HepG2 (cell line): ENCODE measurements at regions not wholly inside any gene's neighbourhood (a gene's known extent, or its start where the extent isn't known, plus 50 kb on each side); places are given as distances from the start of the nearest gene placed in this dataset.
A peak's percentile ranks its signal among the peaks of the same experiment; 100 is the strongest.

Experiments used
- ATF2 ChIP-seq: sonication (generic); formaldehyde crosslinking; IDR thresholded peaks from 2 replicates; pipeline ENCODE4 v1.4.0; 2020; ENCODE audit warnings: missing genetic modification reagents
- CBX1 ChIP-seq: IDR thresholded peaks from one replicate; pipeline ENCODE4 v1.6.1; 2016; ENCODE audit warnings: antibody characterized with exemption, low read depth
- CEBPG ChIP-seq: IDR thresholded peaks from 2 replicates; pipeline ENCODE4 v1.6.1; 2016
- PLRG1 ChIP-seq: fragments of 450-650 bp; conservative IDR thresholded peaks from 2 replicates; pipeline ENCODE4 v1.6.1; 2016
- POLR2G ChIP-seq: fragments of 200-400 bp; formaldehyde crosslinking; IDR thresholded peaks from 2 replicates; pipeline ENCODE4 v1.6.1; 2018; ENCODE audit warnings: mild to moderate bottlenecking, low read depth, low read length, moderate library complexity
- PRDM10 ChIP-seq: sonication (generic); formaldehyde crosslinking; IDR thresholded peaks from 2 replicates; pipeline ENCODE4 v1.4.0; 2020; ENCODE audit warnings: low read depth, missing genetic modification reagents
- RARG ChIP-seq: sonication (generic); formaldehyde crosslinking; IDR thresholded peaks from 2 replicates; pipeline ENCODE4 v1.4.0; 2020; ENCODE audit warnings: low read depth, mild to moderate bottlenecking, missing genetic modification reagents
- TCF12 ChIP-seq, 2 experiments: fragments of 450-650 bp in 1 of 2; sonication (generic) in 1 of 2; formaldehyde crosslinking in 1 of 2; IDR thresholded peaks; 2 replicates each; pipeline versions ENCODE4 v1.6.1 to v1.8.0; 2017 to 2022; ENCODE audit warnings: antibody characterized with exemption in 1 of 2, mild to moderate bottlenecking in 1 of 2, missing genetic modification reagents in 1 of 2, moderate library complexity in 1 of 2
- TSC22D2 ChIP-seq: sonication (generic); formaldehyde crosslinking; IDR thresholded peaks from 2 replicates; pipeline ENCODE4 v1.5.1; 2020; ENCODE audit warnings: missing genetic modification reagents, mild to moderate bottlenecking, borderline replicate concordance
- ZBTB40 ChIP-seq, 2 experiments: fragments of 450-650 bp in 1 of 2; sonication (generic) in 1 of 2; formaldehyde crosslinking in 1 of 2; IDR thresholded peaks; 2 replicates each; pipeline versions ENCODE4 v1.6.1 to v1.8.0; 2016 to 2022; ENCODE audit warnings: antibody characterized with exemption in 1 of 2, mild to moderate bottlenecking in 1 of 2, missing genetic modification reagents in 1 of 2
- ZNF224 ChIP-seq: sonication (generic); formaldehyde crosslinking; IDR thresholded peaks from 2 replicates; pipeline ENCODE4 v1.5.0; 2020; ENCODE audit warnings: mild to moderate bottlenecking, missing genetic modification reagents
- ZNF256 ChIP-seq: sonication (generic); formaldehyde crosslinking; conservative IDR thresholded peaks from 2 replicates; pipeline ENCODE4 v1.4.0; 2020; ENCODE audit warnings: missing genetic modification reagents
- ZSCAN9 ChIP-seq: IDR thresholded peaks from 2 replicates; pipeline ENCODE4 v1.6.1; 2016; ENCODE audit warnings: borderline replicate concordance

- TF ChIP-seq ZNF256 = 0 out of 2 replicates have a peak, but pooled peaks have one; percentile 55
- TF ChIP-seq ZNF224 = no peak
- no peak for TF ChIP-seq RARG (CRISPR knock-in tag)
- 0 out of 2 replicates have a peak, but pooled peaks have one; percentile 18 for TF ChIP-seq ZSCAN9 (CRISPR knock-in tag)
- TF ChIP-seq POLR2G = peak; percentile 74; the same call in 1 of the 2 replicates
- peak; percentile 45; the same call in 1 of the 2 replicates for TF ChIP-seq TSC22D2
- peak; percentile 50; the same call in 1 of the 2 replicates for TF ChIP-seq ATF2 (CRISPR knock-in tag)
- TF ChIP-seq PRDM10 = peak; percentile 40; the same call in 1 of the 2 replicates
- TF ChIP-seq TCF12 (IDR thresholded peaks at IDR 0.05) = no peak
- peak; percentile 81 for TF ChIP-seq TCF12 (CRISPR knock-in tag; IDR thresholded peaks at IDR 0.05)
- peak; percentile 87 for TF ChIP-seq CBX1
- TF ChIP-seq ZBTB40 (IDR thresholded peaks at IDR 0.05) = no peak
- peak; percentile 76; the same call in 1 of the 2 replicates for TF ChIP-seq ZBTB40 (CRISPR knock-in tag; IDR thresholded peaks at IDR 0.05)
- TF ChIP-seq CEBPG (CRISPR knock-in tag) = peak; percentile 52; the same call in 1 of the 2 replicates
- no peak for TF ChIP-seq PLRG1
Measured at GRCh38 chr14:22699801-22700564, 55.8 kb upstream of the OR6J1 start (continued).
